ENCODE measurements at regions not wholly inside any gene's neighbourhood (a gene's known extent, or its start where the extent isn't known, plus 50 kb on each side); places are given as distances from the start of the nearest gene placed in this dataset.

- ChIA-PET POLR2A (no interaction called here), CTCF (no interaction called here)
- ATAC-seq = no peak
- no peak for DNase-seq (ENCODE audit: low read depth, low spot score)
- in situ Hi-C loops (cut with HindIII; ENCODE audit: low pct_unique_long_range_greater_than_20kb, low sequenced_read_pairs) (no loop called here), intact Hi-C loops (cut with micrococcal nuclease; ENCODE audit: unreplicated experiment) (no loop called here)
- Histone ChIP-seq H3K36me3 (ENCODE audit: control insufficient read depth, insufficient read depth, low read length) (no peaks in the 10 kb centered on the region), H3K4me3 (ENCODE audit: low read depth in 2 of 2, low read length in 2 of 2) (no peak overlapping the region), H3K4me1 (ENCODE audit: control insufficient read depth, insufficient read depth, low read length) (no peaks in the 10 kb centered on the region), H3K9me3 (ENCODE audit: control insufficient read depth, insufficient read depth, low read depth, low read length) (no peaks in the 10 kb centered on the region), H3K27ac (ENCODE audit: low read length) (no peak overlapping the region), H3K27me3 (ENCODE audit: control insufficient read depth, insufficient read depth, low read length) (no peaks in the 10 kb centered on the region)
- no TSS peak for BruUV-seq (replicated peaks)
- no peak for TF ChIP-seq TCF7L2 (IDR thresholded peaks at IDR 0.05; ENCODE audit: low read depth, low read length)
- no peak for TF ChIP-seq SIN3A (IDR thresholded peaks at IDR 0.05; ENCODE audit: borderline replicate concordance, insufficient read depth, low read depth, low read length)
- no peak for TF ChIP-seq POLR2AphosphoS5 (IDR thresholded peaks at IDR 0.05; ENCODE audit: low read depth, low read length)
- TF ChIP-seq CTCF (IDR thresholded peaks at IDR 0.05) = no peak
- no peak for TF ChIP-seq REST (IDR thresholded peaks at IDR 0.05; ENCODE audit: insufficient read depth in 1 of 2, low read depth in 2 of 2, low read length in 1 of 2)
Observed at GRCh38 chr18:27349284-27349882, 164.3 kb upstream of the CHST9 start.

- no peak overlapping the region for H3K27ac ChIP-seq (ENCODE audit: low read length)
- ChIA-PET POLR2A (no interaction called here), CTCF (no interaction called here)
- no peaks in the 10 kb centered on the region for H3K36me3 ChIP-seq (ENCODE audit: control insufficient read depth, insufficient read depth, low read length)
- ATAC-seq (no peak), DNase-seq (ENCODE audit: low read depth, low spot score) (no peak)
- in situ Hi-C loops (cut with HindIII; ENCODE audit: low pct_unique_long_range_greater_than_20kb, low sequenced_read_pairs) (no loop called here), intact Hi-C loops (cut with micrococcal nuclease; ENCODE audit: unreplicated experiment) (no loop called here)
- no peaks in the 10 kb centered on the region for H3K4me1 ChIP-seq (ENCODE audit: control insufficient read depth, insufficient read depth, low read length)
- TF ChIP-seq POLR2AphosphoS5 (IDR thresholded peaks at IDR 0.05; ENCODE audit: low read depth, low read length) (no peak), SIN3A (IDR thresholded peaks at IDR 0.05; ENCODE audit: borderline replicate concordance, insufficient read depth, low read depth, low read length) (no peak), TCF7L2 (IDR thresholded peaks at IDR 0.05; ENCODE audit: low read depth, low read length) (no peak), REST (IDR thresholded peaks at IDR 0.05; ENCODE audit: insufficient read depth in 1 of 2, low read depth in 2 of 2, low read length in 1 of 2) (no peak), CTCF (IDR thresholded peaks at IDR 0.05) (no peak)
- BruUV-seq (replicated peaks) = no TSS peak
- H3K4me3 ChIP-seq (ENCODE audit: low read depth in 2 of 2, low read length in 2 of 2) = no peak overlapping the region
- no peaks in the 10 kb centered on the region for H3K9me3 ChIP-seq (ENCODE audit: control insufficient read depth, insufficient read depth, low read depth, low read length)
- no peaks in the 10 kb centered on the region for H3K27me3 ChIP-seq (ENCODE audit: control insufficient read depth, insufficient read depth, low read length)
Observed at GRCh38 chr18:27331606-27332005, 146.5 kb upstream of the CHST9 start.

Data from Panc1 (cell line).